ENCODE measurements at regions not wholly inside any gene's neighbourhood (a gene's known extent, or its start where the extent isn't known, plus 50 kb on each side); places are given as distances from the start of the nearest gene placed in this dataset.

DNA sequence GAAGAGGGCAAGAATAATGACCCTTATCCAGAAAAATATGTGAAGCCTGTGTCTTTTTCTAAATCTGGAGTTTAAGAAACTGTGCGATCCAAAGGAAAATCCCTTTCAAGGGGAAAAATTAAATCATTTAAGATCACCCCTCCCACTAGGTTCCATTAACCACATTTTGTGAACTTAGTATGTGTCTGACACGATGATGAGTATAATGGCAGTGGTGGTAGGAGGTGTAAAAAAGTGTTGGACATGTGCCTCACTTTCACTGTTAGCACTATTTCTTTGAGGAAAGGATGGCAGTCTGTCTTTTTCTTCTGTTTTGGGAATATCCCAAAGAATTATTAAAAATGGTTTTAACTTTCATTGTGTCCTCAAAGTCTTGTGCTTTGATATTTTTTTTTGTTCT is 392.3 kb upstream of the CITED2 start:
- TF ChIP-seq, protein P1, sequence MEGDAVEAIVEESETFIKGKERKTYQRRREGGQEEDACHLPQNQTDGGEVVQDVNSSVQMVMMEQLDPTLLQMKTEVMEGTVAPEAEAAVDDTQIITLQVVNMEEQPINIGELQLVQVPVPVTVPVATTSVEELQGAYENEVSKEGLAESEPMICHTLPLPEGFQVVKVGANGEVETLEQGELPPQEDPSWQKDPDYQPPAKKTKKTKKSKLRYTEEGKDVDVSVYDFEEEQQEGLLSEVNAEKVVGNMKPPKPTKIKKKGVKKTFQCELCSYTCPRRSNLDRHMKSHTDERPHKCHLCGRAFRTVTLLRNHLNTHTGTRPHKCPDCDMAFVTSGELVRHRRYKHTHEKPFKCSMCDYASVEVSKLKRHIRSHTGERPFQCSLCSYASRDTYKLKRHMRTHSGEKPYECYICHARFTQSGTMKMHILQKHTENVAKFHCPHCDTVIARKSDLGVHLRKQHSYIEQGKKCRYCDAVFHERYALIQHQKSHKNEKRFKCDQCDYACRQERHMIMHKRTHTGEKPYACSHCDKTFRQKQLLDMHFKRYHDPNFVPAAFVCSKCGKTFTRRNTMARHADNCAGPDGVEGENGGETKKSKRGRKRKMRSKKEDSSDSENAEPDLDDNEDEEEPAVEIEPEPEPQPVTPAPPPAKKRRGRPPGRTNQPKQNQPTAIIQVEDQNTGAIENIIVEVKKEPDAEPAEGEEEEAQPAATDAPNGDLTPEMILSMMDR (IDR thresholded peaks at IDR 0.05) = no peak
- no peak for TF ChIP-seq POLR2AphosphoS5 (IDR thresholded peaks at IDR 0.05)
- TF ChIP-seq POLR2A (IDR thresholded peaks at IDR 0.05) = no peak
